NCI-H146 treated with DMSO at 0.1 percent for 48 hours (cell line): ENCODE measurements at regions not wholly inside any gene's neighbourhood (a gene's known extent, or its start where the extent isn't known, plus 50 kb on each side); places are given as distances from the start of the nearest gene placed in this dataset.
"Not testable (repeated sequence)": the region's sequence is repeated elsewhere in the genome, so short reads cannot be mapped to it uniquely, and the experiment has no call there.

Source experiments
- DNase-seq: peaks from one replicate; lab custom pipeline; 2025; ENCODE audit not compliant: unreplicated experiment; lab: John Stamatoyannopoulos, UW

GRCh38 chr4:149983931-149984330 lies 94.3 kb upstream of the DCLK2 start:
- DNase-seq, result no peak

GRCh38 chr4:149985981-149986380 lies 92.3 kb upstream of the DCLK2 start:
- DNase-seq, result no peak

- DNase-seq, result no peak
Measured at GRCh38 chr4:149986917-149987316, 91.3 kb upstream of the DCLK2 start.

- DNase-seq, result no peak
Measured at GRCh38 chr4:149987330-149988086, 90.7 kb upstream of the DCLK2 start.

- no peak for DNase-seq
Measured at GRCh38 chr4:149988087-149988410, 90.2 kb upstream of the DCLK2 start.

- no peak for DNase-seq
Measured at GRCh38 chr4:149993030-149993429, 85.2 kb upstream of the DCLK2 start.

GRCh38 chr4:149995134-149995756 lies 83.0 kb upstream of the DCLK2 start:
- DNase-seq, result no peak

GRCh38 chr4:149997881-149998421 lies 80.3 kb upstream of the DCLK2 start:
- no peak for DNase-seq

GRCh38 chr4:149999485-150000074 lies 78.7 kb upstream of the DCLK2 start:
- DNase-seq, result peak; percentile 43

GRCh38 chr4:150001815-150002214 lies 76.4 kb upstream of the DCLK2 start:
- no peak for DNase-seq

GRCh38 chr4:150002561-150002960 lies 75.7 kb upstream of the DCLK2 start:
- no peak for DNase-seq

GRCh38 chr4:150004481-150004880 lies 73.8 kb upstream of the DCLK2 start:
- no peak for DNase-seq

- DNase-seq, result peak; percentile 77
Measured at GRCh38 chr4:150005537-150005936, 72.7 kb upstream of the DCLK2 start.

- no peak for DNase-seq
Measured at GRCh38 chr4:150006197-150006596, 72.0 kb upstream of the DCLK2 start.

- DNase-seq, result no peak
Measured at GRCh38 chr4:150007512-150007911, 70.7 kb upstream of the DCLK2 start.

- no peak for DNase-seq
Measured at GRCh38 chr4:150008546-150008945, 69.7 kb upstream of the DCLK2 start.

- DNase-seq, result no peak
Measured at GRCh38 chr4:150009533-150009932, 68.7 kb upstream of the DCLK2 start.

- DNase-seq, result peak; percentile 43
Measured at GRCh38 chr4:150010525-150011126, 67.6 kb upstream of the DCLK2 start.

GRCh38 chr4:150012851-150013360 lies 65.3 kb upstream of the DCLK2 start:
- DNase-seq, result no peak

- not testable (repeated sequence) for DNase-seq
Measured at GRCh38 chr4:150015910-150016309, 62.3 kb upstream of the DCLK2 start.

- not testable (repeated sequence) for DNase-seq
Measured at GRCh38 chr4:150016621-150017020, 61.6 kb upstream of the DCLK2 start.

- no peak for DNase-seq
Measured at GRCh38 chr4:150018257-150018656, 60.0 kb upstream of the DCLK2 start.
